Common myeloid progenitor, CD34-positive (primary cell): ENCODE measurements at regions not wholly inside any gene's neighbourhood (a gene's known extent, or its start where the extent isn't known, plus 50 kb on each side); places are given as distances from the start of the nearest gene placed in this dataset.
"Not testable (repeated sequence)": the region's sequence is repeated elsewhere in the genome, so short reads cannot be mapped to it uniquely, and the experiment has no call there.

Experiments
- CTCF ChIA-PET: fragments of 350-600 bp; sonication (Branson Sonifier 250); formaldehyde crosslinking; loops from one replicate; lab custom pipeline; 2021; ENCODE audit warnings: antibody characterized with exemption; lab: Charles Lee
- POLR2A ChIA-PET: fragments of 350-600 bp; sonication (Branson Sonifier 250); formaldehyde crosslinking; loops from one replicate; lab custom pipeline; 2021; ENCODE audit warnings: antibody characterized with exemption; lab: Charles Lee
- DNase-seq, 3 donors: peaks; one replicate each; pipeline versions ENCODE4 v3.0.0 to v3.0.0-alpha.2; 2013
- H3K27ac ChIP-seq, 2 experiments: 1 replicate in 1 of 2; 2 replicates in 1 of 2; pipeline ENCODE4 v1.7.0; 2013; ENCODE audit warnings: inconsistent platforms in 2 of 2, low read length in 2 of 2, mild to moderate bottlenecking in 2 of 2, low read depth in 1 of 2, moderate library complexity in 1 of 2; ENCODE audit not compliant: severe bottlenecking in 2 of 2, insufficient read depth in 1 of 2, poor library complexity in 1 of 2
- H3K27me3 ChIP-seq, 5 experiments: replicated peaks in 2 of 5; 1 replicate in 3 of 5; 2 replicates in 2 of 5; pipeline versions ENCODE4 v1.6.1 to v1.7.0; 2013; ENCODE audit warnings: low read length in 4 of 5, mild to moderate bottlenecking in 2 of 5, moderate library complexity in 2 of 5, inconsistent platforms in 1 of 5; ENCODE audit not compliant: insufficient read depth in 5 of 5, control insufficient read depth in 4 of 5
- H3K36me3 ChIP-seq, 4 experiments: 1 replicate in 2 of 4; 2 replicates in 2 of 4; pipeline versions ENCODE4 v1.6.1 to v1.7.0; 2013; ENCODE audit warnings: low read length in 3 of 4, control low read depth in 1 of 4, mild to moderate bottlenecking in 1 of 4; ENCODE audit not compliant: control insufficient read depth in 4 of 4, insufficient read depth in 4 of 4
- H3K4me1 ChIP-seq, 4 experiments: 1 replicate in 3 of 4; 2 replicates in 1 of 4; pipeline versions ENCODE4 v1.6.1 to v1.7.1; 2013; ENCODE audit warnings: low read length in 3 of 4, mild to moderate bottlenecking in 3 of 4, control low read depth in 1 of 4, inconsistent platforms in 1 of 4, moderate library complexity in 1 of 4; ENCODE audit not compliant: control insufficient read depth in 4 of 4, insufficient read depth in 4 of 4; ENCODE audit errors: control extremely low read depth in 1 of 4
- H3K4me3 ChIP-seq, 7 experiments: 1 replicate in 4 of 7; 2 replicates in 3 of 7; pipeline versions ENCODE4 v1.5.1 to v1.7.0; 2013; ENCODE audit warnings: mild to moderate bottlenecking in 7 of 7, low read length in 6 of 7, moderate library complexity in 6 of 7, inconsistent platforms in 2 of 7, low read depth in 2 of 7, control low read depth in 1 of 7; ENCODE audit not compliant: insufficient read depth in 4 of 7, control insufficient read depth in 1 of 7; ENCODE audit errors: extremely low read depth in 1 of 7
- H3K9me3 ChIP-seq, 5 experiments: 1 replicate in 4 of 5; 2 replicates in 1 of 5; pipeline versions ENCODE4 v1.6.1 to v1.7.1; 2013; ENCODE audit warnings: low read length in 4 of 5, mild to moderate bottlenecking in 2 of 5, inconsistent platforms in 1 of 5, low read depth in 1 of 5, moderate library complexity in 1 of 5; ENCODE audit not compliant: control insufficient read depth in 4 of 5, insufficient read depth in 2 of 5; ENCODE audit errors: control extremely low read depth in 1 of 5
- WGBS: methylation state at CpG from one replicate; pipeline ENCODE4 v1.1.5; 2013; ENCODE audit not compliant: insufficient coverage; 5-methylcytosine and 5-hydroxymethylcytosine counted together

- H3K9me3 ChIP-seq = peaks cover 0 to 3% (median 0%) of the 10 kb centered on the region in 5 experiments
- H3K36me3 ChIP-seq = no peaks in the 10 kb centered on the region
- no peak overlapping the region for H3K27ac ChIP-seq
- H3K27me3 ChIP-seq = no peaks in the 10 kb centered on the region
- H3K4me3 ChIP-seq = no peak overlapping the region
- peak in 1 of 3 donors; percentile 17 for DNase-seq
- ChIA-PET CTCF (no interaction called here), POLR2A (no interaction called here)
- H3K4me1 ChIP-seq = peaks cover 0 to 6% (median 0%) of the 10 kb centered on the region in 4 experiments
- WGBS = 20% methylated on average over 1 of the region's 3 CpGs
These were observed 54.9 kb downstream of the UBQLN2 start for GRCh38 chrX:56618323-56618722.

- Histone ChIP-seq H3K27ac (no peak overlapping the region), H3K36me3 (no peaks in the 10 kb centered on the region), H3K27me3 (no peaks in the 10 kb centered on the region), H3K4me3 (no peak overlapping the region), H3K9me3 (peaks cover 0 to 3% (median 0%) of the 10 kb centered on the region in 5 experiments), H3K4me1 (peaks cover 0 to 3% (median 0%) of the 10 kb centered on the region in 4 experiments)
- ChIA-PET POLR2A (no interaction called here), CTCF (no interaction called here)
- no peak for DNase-seq
- WGBS = no CpG with 5 or more reads among the region's 1 CpG
These were observed 59.9 kb downstream of the UBQLN2 start for GRCh38 chrX:56623316-56623715.

- H3K4me1 ChIP-seq, DNase-seq, POLR2A ChIA-PET, H3K36me3 ChIP-seq, H3K27ac ChIP-seq, CTCF ChIA-PET, H3K27me3 ChIP-seq, H3K4me3 ChIP-seq, H3K9me3 ChIP-seq: not testable (repeated sequence)
- 90% methylated on average over 8 of the region's 8 CpGs for WGBS
These were observed 71.6 kb downstream of the UBQLN2 start for GRCh38 chrX:56635060-56635459.

GRCh38 chrX:56661193-56661592 lies 67.8 kb upstream of the NBDY start:
- 74% methylated on average over 4 of the region's 4 CpGs for WGBS
- Histone ChIP-seq H3K4me1 (no peaks in the 10 kb centered on the region), H3K4me3 (no peak overlapping the region), H3K27me3 (peaks cover 0 to 5% (median 0%) of the 10 kb centered on the region in 5 experiments), H3K36me3 (no peaks in the 10 kb centered on the region), H3K27ac (no peak overlapping the region), H3K9me3 (peaks cover 0 to 16% (median 0%) of the 10 kb centered on the region in 5 experiments)
- no peak for DNase-seq
- ChIA-PET POLR2A (no interaction called here), CTCF (no interaction called here)
